Endothelial cell of umbilical vein (primary cell): ENCODE measurements at regions not wholly inside any gene's neighbourhood (a gene's known extent, or its start where the extent isn't known, plus 50 kb on each side); places are given as distances from the start of the nearest gene placed in this dataset.

Experiments
- CTCF ChIP-seq, 2 donors: IDR thresholded peaks; 1 replicate in 1 of 2; 2 replicates in 1 of 2; pipeline ENCODE4 v1.5.1; 2011; ENCODE audit warnings: low read length in 2 of 2, mild to moderate bottlenecking in 2 of 2, moderate library complexity in 2 of 2, control low read depth in 1 of 2, inconsistent platforms in 1 of 2, low read depth in 1 of 2; ENCODE audit not compliant: insufficient read depth in 1 of 2; ENCODE audit errors: extremely low read depth in 1 of 2
- EZH2 ChIP-seq: IDR thresholded peaks from 2 replicates; pipeline ENCODE4 v1.6.1; 2012; ENCODE audit warnings: borderline replicate concordance, low read depth, mild to moderate bottlenecking, moderate library complexity, low read length, inconsistent platforms; ENCODE audit not compliant: severe bottlenecking
- FOS ChIP-seq: IDR thresholded peaks from 2 replicates; pipeline ENCODE4 v1.6.1; 2011; ENCODE audit warnings: mild to moderate bottlenecking, low read length, moderate library complexity, borderline replicate concordance; ENCODE audit not compliant: insufficient read depth
- GATA2 ChIP-seq: IDR thresholded peaks from 2 replicates; pipeline ENCODE4 v1.7.0; 2011; ENCODE audit warnings: low read depth, mild to moderate bottlenecking, moderate library complexity, mixed read lengths, low read length; ENCODE audit not compliant: insufficient read length, insufficient read depth
- JUN ChIP-seq: IDR thresholded peaks from 2 replicates; pipeline ENCODE4 v1.6.1; 2011; ENCODE audit warnings: borderline replicate concordance, low read depth; ENCODE audit not compliant: insufficient read length, insufficient read depth
- MAX ChIP-seq: IDR thresholded peaks from 2 replicates; pipeline ENCODE4 v1.6.1; 2011; ENCODE audit not compliant: insufficient read depth, insufficient read length
- MYC ChIP-seq: IDR thresholded peaks from one replicate; pipeline ENCODE4 v1.6.1; 2011; ENCODE audit warnings: mild to moderate bottlenecking, low read depth, low read length
- POLR2A ChIP-seq: IDR thresholded peaks from 2 replicates; pipeline ENCODE4 v1.6.1; 2012; ENCODE audit warnings: low read depth, mild to moderate bottlenecking, control low read depth, low read length
- POLR2AphosphoS5 ChIP-seq: IDR thresholded peaks from 2 replicates; pipeline ENCODE4 v1.6.1; 2012; ENCODE audit warnings: low read depth, mild to moderate bottlenecking, control low read depth, low read length, moderate library complexity; ENCODE audit not compliant: insufficient read depth

DNA sequence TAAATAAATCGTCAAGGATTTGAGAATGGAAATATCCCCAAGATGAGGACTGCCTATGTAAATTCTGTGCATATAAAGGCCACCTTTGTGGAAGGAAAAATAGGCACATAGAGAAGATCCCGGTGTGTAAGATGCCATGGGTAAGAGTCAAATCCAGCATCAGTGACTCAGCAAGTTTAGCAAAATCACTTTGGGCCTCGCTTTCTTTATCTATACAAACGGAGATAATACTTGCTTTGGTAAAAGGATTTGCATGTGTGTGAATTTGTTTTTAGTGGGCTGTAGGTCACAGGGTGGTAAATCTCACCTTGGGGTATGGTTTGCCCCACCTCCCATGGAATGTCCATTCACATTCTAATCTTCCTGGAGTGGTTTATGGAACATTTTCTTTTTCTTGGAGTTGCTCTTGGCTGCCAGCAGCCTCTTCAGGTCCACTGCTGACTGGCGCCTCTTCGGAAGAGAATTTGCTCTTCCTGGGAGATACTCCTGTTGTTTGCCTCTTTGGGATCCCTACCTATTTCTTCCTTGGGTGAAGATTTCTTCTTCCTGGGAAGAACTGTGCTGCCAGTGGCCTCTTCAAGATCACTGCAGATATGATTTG lies 587.6 kb downstream of the CDH11 start:
- no peak for TF ChIP-seq CTCF (IDR thresholded peaks at IDR 0.05; ENCODE audit: extremely low read depth in 1 of 2, insufficient read depth in 1 of 2, low read depth in 1 of 2, low read length in 2 of 2)
- no peak for TF ChIP-seq POLR2AphosphoS5
- TF ChIP-seq POLR2A: no peak
- no peak for TF ChIP-seq EZH2
- no peak for TF ChIP-seq MAX
- TF ChIP-seq FOS: no peak
- no peak for TF ChIP-seq MYC
- TF ChIP-seq JUN: no peak
- TF ChIP-seq GATA2: no peak
